K562 (cell line): ENCODE measurements at regions not wholly inside any gene's neighbourhood (a gene's known extent, or its start where the extent isn't known, plus 50 kb on each side); places are given as distances from the start of the nearest gene placed in this dataset.

Experiments
- ATAC-seq: fragments of 200-7000 bp; cut with Tn5 transposase; 3 replicates; pipeline ENCODE4 v1.9.1; 2020; ENCODE audit warnings: moderate library complexity
- BruUV-seq: library from RNA; stranded (reverse); fragments of 400-500 nt; replicated peaks from 2 replicates; lab custom pipeline; 2021; lab: Mats Ljungman, UMichigan
- CTCF ChIA-PET: fragments of 300-600 bp; formaldehyde crosslinking; extraction: SDS; loops from one replicate; lab custom pipeline; 2021; ENCODE audit warnings: low intra/inter-chr PET ratio; lab: Yijun Ruan, JAX
- POLR2A ChIA-PET: fragments of 300-600, 350-650 bp; sonication (Branson Sonifier 250); formaldehyde crosslinking; extraction: SDS; loops from one replicate; lab custom pipeline; 2021; ENCODE audit warnings: antibody characterized with exemption, inconsistent platforms; lab: Yijun Ruan, JAX
- DNase-seq, 4 experiments: peaks; one replicate each; pipeline versions ENCODE4 v3.0.0 to v3.0.0-alpha.2; 2011 to 2018; ENCODE audit warnings: low spot score in 3 of 4, mixed read lengths in 3 of 4; ENCODE audit errors: extremely low read depth in 1 of 4
- FAIRE-seq: peaks from 2 replicates; lab custom pipeline; 2011; peaks lifted over from hg19 to GRCh38; lab: Jason Lieb, UNC
- H2AFZ ChIP-seq: 2 replicates; pipeline ENCODE4 v1.6.0; 2011; ENCODE audit warnings: low read depth, low read length, control low read depth, inconsistent platforms
- H3K27ac ChIP-seq: fragments of 200-600 bp; 3 replicates; pipeline ENCODE4 v1.8.0; 2011; ENCODE audit warnings: low read depth, mild to moderate bottlenecking, control low read depth, inconsistent platforms, low read length, moderate library complexity, mixed read lengths; ENCODE audit errors: extremely low read depth
- H3K27me3 ChIP-seq, 2 experiments: fragments of 300-600 bp in 1 of 2; 2 replicates in 1 of 2; 3 replicates in 1 of 2; pipeline versions ENCODE4 v1.6.0 to v1.8.0; 2011; ENCODE audit warnings: inconsistent platforms in 2 of 2, low read length in 2 of 2, mild to moderate bottlenecking in 1 of 2, mixed read lengths in 1 of 2, moderate library complexity in 1 of 2; ENCODE audit not compliant: control insufficient read depth in 2 of 2, insufficient read depth in 2 of 2
- H3K36me3 ChIP-seq: fragments of 300-600 bp; 3 replicates; pipeline ENCODE4 v1.8.0; 2011; ENCODE audit warnings: mild to moderate bottlenecking, low read length, inconsistent platforms; ENCODE audit not compliant: control insufficient read depth, insufficient read depth
- H3K4me1 ChIP-seq, 2 experiments: fragments of 200-600 bp in 1 of 2; replicated peaks in 1 of 2; 2 replicates in 1 of 2; 3 replicates in 1 of 2; pipeline versions ENCODE4 v1.5.1 to v1.8.0; 2011; ENCODE audit warnings: inconsistent platforms in 2 of 2, low read length in 2 of 2, mild to moderate bottlenecking in 1 of 2, mixed read lengths in 1 of 2, moderate library complexity in 1 of 2; ENCODE audit not compliant: control insufficient read depth in 2 of 2, insufficient read depth in 2 of 2
- H3K4me2 ChIP-seq: 2 replicates; pipeline ENCODE4 v1.6.1; 2011; ENCODE audit warnings: low read length, control low read depth, inconsistent platforms, mixed read lengths; ENCODE audit not compliant: insufficient read depth
- H3K4me3 ChIP-seq: fragments of 200-600 bp; sonication (generic), shearing (Covaris generic); 2 replicates; pipeline ENCODE4 v1.5.1; 2016; ENCODE audit warnings: control low read depth, inconsistent platforms
- H3K79me2 ChIP-seq: fragments of 200-600 bp; 3 replicates; pipeline ENCODE4 v1.8.0; 2011; ENCODE audit warnings: low read length, inconsistent platforms; ENCODE audit not compliant: control insufficient read depth, insufficient read depth
- H3K9ac ChIP-seq, 2 experiments: 2 replicates each; pipeline versions ENCODE4 v1.6.0 to v1.6.1; 2011; ENCODE audit warnings: low read depth in 2 of 2, low read length in 2 of 2, control low read depth in 1 of 2, inconsistent platforms in 1 of 2, mild to moderate bottlenecking in 1 of 2, mixed read lengths in 1 of 2; ENCODE audit not compliant: insufficient read depth in 1 of 2
- H3K9me1 ChIP-seq: one replicate; pipeline ENCODE4 v1.6.0; 2011; ENCODE audit warnings: inconsistent platforms, mild to moderate bottlenecking, low read length, moderate library complexity; ENCODE audit not compliant: control insufficient read depth, insufficient read depth
- H3K9me3 ChIP-seq: replicated peaks from 2 replicates; pipeline ENCODE4 v1.5.1; 2011; ENCODE audit warnings: low read depth, low read length, inconsistent platforms; ENCODE audit not compliant: control insufficient read depth, insufficient read depth
- H4K20me1 ChIP-seq: replicated peaks from 2 replicates; pipeline ENCODE4 v1.6.1; 2011; ENCODE audit warnings: low read length, inconsistent platforms, mixed read lengths; ENCODE audit not compliant: control insufficient read depth, insufficient read depth
- FOS ChIP-seq: IDR thresholded peaks from 3 replicates; pipeline ENCODE4 v1.6.1; 2011; ENCODE audit not compliant: insufficient read length; ENCODE audit errors: extremely low read depth
- HBP1 ChIP-seq: fragments of 450-650 bp; formaldehyde crosslinking; IDR thresholded peaks from 2 replicates; pipeline ENCODE4 v1.4.0; 2022; ENCODE audit warnings: missing genetic modification characterization
- POLR3G ChIP-seq: IDR thresholded peaks from 2 replicates; pipeline ENCODE4 v1.6.1; 2011; ENCODE audit not compliant: insufficient read length, insufficient replicate concordance; ENCODE audit errors: extremely low read depth
- SMAD1 ChIP-seq: fragments of 150-350 bp; IDR thresholded peaks from 2 replicates; pipeline ENCODE4 v1.6.1; 2014; ENCODE audit warnings: low read length, low read depth; ENCODE audit not compliant: partially characterized antibody
- SMARCC2 ChIP-seq: fragments of 450-650 bp; IDR thresholded peaks from 2 replicates; pipeline ENCODE4 v1.6.1; 2017; ENCODE audit warnings: antibody characterized with exemption, moderate library complexity, mild to moderate bottlenecking, low read depth
- SNRNP70 ChIP-seq: fragments of 200-400 bp; formaldehyde crosslinking; optimal IDR thresholded peaks from 2 replicates; pipeline ENCODE3; 2017; ENCODE audit warnings: low read depth, low read length
- XRCC3 ChIP-seq: fragments of 450-650 bp; IDR thresholded peaks from 2 replicates; pipeline ENCODE4 v1.6.1; 2017; ENCODE audit warnings: mild to moderate bottlenecking, moderate library complexity
- ZBED1 ChIP-seq: IDR thresholded peaks from 2 replicates; pipeline ENCODE4 v1.6.1; 2014
- ZBTB7A ChIP-seq: IDR thresholded peaks from 2 replicates; pipeline ENCODE4 v1.6.1; 2011; ENCODE audit warnings: low read depth, mild to moderate bottlenecking, low read length, moderate library complexity, borderline replicate concordance; ENCODE audit not compliant: control insufficient read depth
- ZNF384 ChIP-seq: IDR thresholded peaks from 2 replicates; pipeline ENCODE4 v1.6.1; 2012; ENCODE audit warnings: low read depth, low read length, improper control_type of control experiment
- WGBS: fragments of 100-300 bp; shearing (Covaris generic); methylation state at CpG from one replicate; pipeline ENCODE4 v1.1.6; 2016; ENCODE audit warnings: low coverage, mixed read lengths; ENCODE audit not compliant: insufficient coverage; ENCODE audit errors: missing lambda C conversion rate; 5-methylcytosine and 5-hydroxymethylcytosine counted together
- in situ Hi-C: fragments of 300-500 bp; cut with MboI; formaldehyde crosslinking; loops from 4 replicates; pipeline ENCODE4 v1.15.0; 2018; ENCODE audit warnings: inconsistent platforms, mixed read lengths
- intact Hi-C: fragments of 100-400 bp; cut with micrococcal nuclease; formaldehyde crosslinking; loops from 2 replicates; pipeline ENCODE4 v1.14.2; 2022
- TF ChIP-seq, protein P1 (sequence below): fragments of 250-450 bp; sonication (Bioruptor Pico); IDR thresholded peaks from 2 replicates; pipeline ENCODE4 v1.8.0; 2022; ENCODE audit warnings: inconsistent platforms, mild to moderate bottlenecking, moderate library complexity, borderline replicate concordance
- TF ChIP-seq, protein P2 (sequence below): fragments of 450-650 bp; conservative IDR thresholded peaks from 2 replicates; pipeline ENCODE4 v1.6.1; 2016; ENCODE audit warnings: missing genetic modification characterization, low read depth, mild to moderate bottlenecking, missing compliant biosample characterization, moderate library complexity

DNA sequence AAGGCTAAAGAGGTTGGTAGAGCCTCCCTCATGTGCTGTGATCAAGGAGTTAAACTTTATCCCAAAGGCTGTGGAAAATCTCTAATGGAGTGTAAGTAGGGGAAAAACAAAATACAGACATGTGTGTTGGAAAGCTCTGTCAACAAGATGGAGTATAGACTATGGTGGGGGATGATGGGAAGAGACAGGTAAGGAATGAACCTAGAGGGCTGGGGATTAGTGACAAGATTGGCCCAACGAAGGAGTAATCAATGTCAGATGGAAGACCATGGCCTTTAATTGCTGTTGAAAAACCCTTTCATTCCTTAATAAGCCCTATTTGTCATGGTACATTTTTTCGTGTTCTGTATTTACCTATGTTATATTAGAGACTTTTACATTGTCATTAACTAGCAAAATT, 278.6 kb downstream of the SQOR start:
- DNase-seq (no peak), ATAC-seq (no peak), FAIRE-seq (no peak)
- no peak overlapping the region for H3K4me2 ChIP-seq
- no peak overlapping the region for H3K9ac ChIP-seq
- no TSS peak for BruUV-seq
- no peak overlapping the region for H3K4me3 ChIP-seq
- TF ChIP-seq FOS: no peak
- TF ChIP-seq SNRNP70: no peak
- TF ChIP-seq, protein P1, sequence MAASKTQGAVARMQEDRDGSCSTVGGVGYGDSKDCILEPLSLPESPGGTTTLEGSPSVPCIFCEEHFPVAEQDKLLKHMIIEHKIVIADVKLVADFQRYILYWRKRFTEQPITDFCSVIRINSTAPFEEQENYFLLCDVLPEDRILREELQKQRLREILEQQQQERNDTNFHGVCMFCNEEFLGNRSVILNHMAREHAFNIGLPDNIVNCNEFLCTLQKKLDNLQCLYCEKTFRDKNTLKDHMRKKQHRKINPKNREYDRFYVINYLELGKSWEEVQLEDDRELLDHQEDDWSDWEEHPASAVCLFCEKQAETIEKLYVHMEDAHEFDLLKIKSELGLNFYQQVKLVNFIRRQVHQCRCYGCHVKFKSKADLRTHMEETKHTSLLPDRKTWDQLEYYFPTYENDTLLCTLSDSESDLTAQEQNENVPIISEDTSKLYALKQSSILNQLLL: no peak
- TF ChIP-seq POLR3G: no peak
- no peak for TF ChIP-seq ZBED1
- no peak for TF ChIP-seq HBP1 (CRISPR knock-in tag)
- TF ChIP-seq, protein P2, sequence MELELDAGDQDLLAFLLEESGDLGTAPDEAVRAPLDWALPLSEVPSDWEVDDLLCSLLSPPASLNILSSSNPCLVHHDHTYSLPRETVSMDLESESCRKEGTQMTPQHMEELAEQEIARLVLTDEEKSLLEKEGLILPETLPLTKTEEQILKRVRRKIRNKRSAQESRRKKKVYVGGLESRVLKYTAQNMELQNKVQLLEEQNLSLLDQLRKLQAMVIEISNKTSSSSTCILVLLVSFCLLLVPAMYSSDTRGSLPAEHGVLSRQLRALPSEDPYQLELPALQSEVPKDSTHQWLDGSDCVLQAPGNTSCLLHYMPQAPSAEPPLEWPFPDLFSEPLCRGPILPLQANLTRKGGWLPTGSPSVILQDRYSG (tag): no peak
- no peak for TF ChIP-seq XRCC3
- TF ChIP-seq SMAD1: no peak
- TF ChIP-seq ZNF384: no peak
- TF ChIP-seq SMARCC2: no peak
- TF ChIP-seq ZBTB7A: no peak
- H3K36me3 ChIP-seq: no peaks in the 10 kb centered on the region
- CTCF ChIA-PET: interaction anchor here (0.6 kb wide), 1 partner anchor 991 kb away, joined by 3 read pairs; no protein-coding TSS in a partner anchor
- in situ Hi-C loops: no loop called here
- no peaks in the 10 kb centered on the region for H3K27me3 ChIP-seq
- POLR2A ChIA-PET: no interaction called here
- intact Hi-C loops: no loop called here
- H3K4me1 ChIP-seq: no peaks in the 10 kb centered on the region
- no peaks in the 10 kb centered on the region for H3K9me3 ChIP-seq
- H2AFZ ChIP-seq: no peak overlapping the region
- 7% methylated on average over 2 of the region's 2 CpGs for WGBS
- H4K20me1 ChIP-seq: no peaks in the 10 kb centered on the region
- no peak overlapping the region for H3K27ac ChIP-seq
- no peaks in the 10 kb centered on the region for H3K79me2 ChIP-seq
- no peaks in the 10 kb centered on the region for H3K9me1 ChIP-seq
